Sigmoid colon (tissue), 6 donors: ENCODE measurements at regions not wholly inside any gene's neighbourhood (a gene's known extent, or its start where the extent isn't known, plus 50 kb on each side); places are given as distances from the start of the nearest gene placed in this dataset.

Experiments
- DNase-seq: peaks from one replicate; pipeline ENCODE4 v3.0.0-alpha.2; 2019
- H3K27ac ChIP-seq, 4 donors: fragments of 200-600 bp; sonication (generic); one replicate each; pipeline ENCODE4 v1.5.1; 2016 to 2019; ENCODE audit warnings: mild to moderate bottlenecking in 1 of 4
- H3K27me3 ChIP-seq, 3 donors: fragments of 200-600 bp; sonication (generic); one replicate each; pipeline ENCODE4 v1.5.1; 2019; ENCODE audit warnings: mild to moderate bottlenecking in 1 of 3
- H3K36me3 ChIP-seq, 4 donors: fragments of 200-600 bp; sonication (generic); one replicate each; pipeline ENCODE4 v1.5.1; 2016 to 2019
- H3K4me1 ChIP-seq, 4 donors: fragments of 200-600 bp; sonication (generic); one replicate each; pipeline ENCODE4 v1.5.1; 2017 to 2019
- H3K4me3 ChIP-seq, 4 donors: fragments of 200-600 bp; sonication (generic); one replicate each; pipeline ENCODE4 v1.5.1; 2017 to 2019; ENCODE audit warnings: mild to moderate bottlenecking in 2 of 4, moderate library complexity in 1 of 4
- H3K9me3 ChIP-seq, 4 donors: fragments of 200-600 bp in 3 of 4; sonication (generic) in 3 of 4; one replicate each; pipeline versions ENCODE4 v1.5.1 to v1.6.1; 2013 to 2019
- EP300 ChIP-seq, 4 donors: sonication (generic); formaldehyde crosslinking; IDR thresholded peaks; one replicate each; pipeline ENCODE4 v1.6.1; 2017; ENCODE audit warnings: antibody characterized with exemption in 4 of 4
- POLR2A ChIP-seq, 2 donors: fragments of 450-650 bp; IDR thresholded peaks; one replicate each; pipeline ENCODE4 v1.6.1; 2016; ENCODE audit warnings: antibody characterized with exemption in 2 of 2, mild to moderate bottlenecking in 2 of 2, moderate library complexity in 2 of 2
- POLR2AphosphoS5 ChIP-seq, 4 donors: sonication (generic); formaldehyde crosslinking; IDR thresholded peaks; one replicate each; pipeline ENCODE4 v1.6.1; 2017; ENCODE audit warnings: antibody characterized with exemption in 4 of 4
- WGBS, 2 donors: extraction: QIAGEN DNeasy Blood & Tissue Kit; methylation state at CpG; one replicate each; pipeline ENCODE4 v1.1.7; 2013; 5-methylcytosine and 5-hydroxymethylcytosine counted together
- intact Hi-C: fragments of 100-400 bp; cut with DNase I; formaldehyde crosslinking; loops from one replicate; pipeline ENCODE4 v1.15.1; 2023
- TF ChIP-seq, protein P1 (sequence below), 4 experiments: fragments of 450-650 bp in 3 of 4; fragments of 200-600 bp in 1 of 4; IDR thresholded peaks; one replicate each; pipeline ENCODE4 v1.5.1; 2016 to 2019; ENCODE audit warnings: antibody characterized with exemption in 4 of 4, mild to moderate bottlenecking in 3 of 4, moderate library complexity in 2 of 4
- donor health status: healthy with polysubstance abuse.
- donor health status: healthy.

DNA sequence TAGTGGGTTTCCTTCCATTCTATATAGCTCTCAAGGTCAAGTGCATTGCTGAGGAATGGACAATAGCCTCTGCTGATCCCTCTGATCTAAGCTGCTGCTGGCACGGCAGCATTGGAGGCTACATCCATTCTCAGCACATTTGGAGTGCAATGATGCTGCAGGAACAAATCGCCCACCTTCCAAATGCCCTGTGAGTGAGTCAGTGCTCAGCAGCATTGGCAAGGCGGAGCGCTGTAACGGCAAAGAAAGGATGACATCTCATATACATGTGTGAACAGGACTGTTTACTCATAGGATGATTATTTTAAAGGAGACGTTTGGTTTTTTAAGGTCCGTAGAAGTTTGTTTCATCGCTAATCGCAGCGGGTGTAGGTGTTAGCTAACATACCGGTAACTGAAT, 408.7 kb downstream of the ARHGEF28 start:
- WGBS, 2 donors, result 88% methylated on average over 11 of the region's 11 CpGs

DNA sequence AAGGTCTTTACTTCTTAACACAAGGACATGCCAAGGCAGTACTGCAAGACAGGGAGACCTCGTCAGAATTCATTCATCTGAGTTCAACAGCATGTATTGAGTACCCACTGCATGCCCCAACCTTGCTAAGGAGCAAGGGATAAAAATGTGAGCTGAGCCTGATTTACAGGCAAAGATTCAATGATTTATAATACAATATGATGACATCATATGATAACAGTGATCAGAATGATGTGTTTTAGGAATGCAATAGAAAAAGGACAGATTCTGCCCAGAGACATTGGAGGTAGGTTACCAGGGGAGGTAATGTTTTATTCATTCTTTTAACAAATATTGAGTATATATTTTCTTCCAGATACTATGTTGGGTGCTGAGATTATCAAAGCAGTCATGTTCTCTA, 406.6 kb downstream of the ARHGEF28 start:
- intact Hi-C loops, result no loop called here
- 87 to 97% methylated on average over 1 of the region's 1 CpG for WGBS, 2 donors
- DNase-seq, result no peak

More for the DNA sequence above, 408.7 kb downstream of the ARHGEF28 start:
- TF ChIP-seq POLR2A (IDR thresholded peaks at IDR 0.05), result no peak
- H3K36me3 ChIP-seq, result no peaks in the 10 kb centered on the region
- peaks cover 0 to 18% (median 7%) of the 10 kb centered on the region in 4 donors for H3K4me1 ChIP-seq
- no peak overlapping the region for H3K27ac ChIP-seq
- intact Hi-C loops, result loop anchor here (2.0 kb wide), 1 partner anchor 606 kb away; the partner anchor contains the start of gene ENC1
- DNase-seq, result no peak
- H3K4me3 ChIP-seq, result no peak overlapping the region
- H3K9me3 ChIP-seq, result no peaks in the 10 kb centered on the region
- H3K27me3 ChIP-seq, result no peaks in the 10 kb centered on the region

DNA sequence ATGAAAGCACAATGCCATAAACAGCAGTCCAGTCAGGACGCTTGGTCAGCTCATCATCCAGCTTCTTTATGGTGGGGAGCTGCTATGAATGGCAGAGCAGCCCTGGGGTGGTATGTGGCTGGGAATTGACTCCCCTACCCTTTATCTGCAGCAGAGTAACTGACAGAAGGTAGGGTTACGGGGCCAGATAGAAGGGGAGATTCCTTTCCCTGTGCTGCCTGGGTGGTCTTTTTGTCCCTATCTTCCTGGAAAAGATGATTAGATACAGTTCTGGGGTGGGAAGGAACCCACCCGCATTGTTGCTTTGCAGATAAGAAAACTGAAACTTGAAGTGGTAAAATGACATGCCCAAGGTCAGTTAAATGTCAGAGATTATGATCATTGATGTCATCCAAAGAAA, 405.5 kb downstream of the ARHGEF28 start:
- peaks cover 0 to 16% (median 6%) of the 10 kb centered on the region in 4 donors for H3K4me1 ChIP-seq
- no peaks in the 10 kb centered on the region for H3K9me3 ChIP-seq
- DNase-seq, result no peak
- no peaks in the 10 kb centered on the region for H3K27me3 ChIP-seq
- WGBS, 2 donors, result 91 to 92% methylated on average over 3 of the region's 3 CpGs
- no peaks in the 10 kb centered on the region for H3K36me3 ChIP-seq
- TF ChIP-seq, protein P1, sequence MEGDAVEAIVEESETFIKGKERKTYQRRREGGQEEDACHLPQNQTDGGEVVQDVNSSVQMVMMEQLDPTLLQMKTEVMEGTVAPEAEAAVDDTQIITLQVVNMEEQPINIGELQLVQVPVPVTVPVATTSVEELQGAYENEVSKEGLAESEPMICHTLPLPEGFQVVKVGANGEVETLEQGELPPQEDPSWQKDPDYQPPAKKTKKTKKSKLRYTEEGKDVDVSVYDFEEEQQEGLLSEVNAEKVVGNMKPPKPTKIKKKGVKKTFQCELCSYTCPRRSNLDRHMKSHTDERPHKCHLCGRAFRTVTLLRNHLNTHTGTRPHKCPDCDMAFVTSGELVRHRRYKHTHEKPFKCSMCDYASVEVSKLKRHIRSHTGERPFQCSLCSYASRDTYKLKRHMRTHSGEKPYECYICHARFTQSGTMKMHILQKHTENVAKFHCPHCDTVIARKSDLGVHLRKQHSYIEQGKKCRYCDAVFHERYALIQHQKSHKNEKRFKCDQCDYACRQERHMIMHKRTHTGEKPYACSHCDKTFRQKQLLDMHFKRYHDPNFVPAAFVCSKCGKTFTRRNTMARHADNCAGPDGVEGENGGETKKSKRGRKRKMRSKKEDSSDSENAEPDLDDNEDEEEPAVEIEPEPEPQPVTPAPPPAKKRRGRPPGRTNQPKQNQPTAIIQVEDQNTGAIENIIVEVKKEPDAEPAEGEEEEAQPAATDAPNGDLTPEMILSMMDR (IDR thresholded peaks at IDR 0.05), result no peak
- TF ChIP-seq EP300 (IDR thresholded peaks at IDR 0.05), result no peak
- TF ChIP-seq POLR2A (IDR thresholded peaks at IDR 0.05), result no peak
- no peak for TF ChIP-seq POLR2AphosphoS5 (IDR thresholded peaks at IDR 0.05)
- no peak overlapping the region for H3K4me3 ChIP-seq
- intact Hi-C loops, result no loop called here
- no peak overlapping the region for H3K27ac ChIP-seq

More for the DNA sequence above, 406.6 kb downstream of the ARHGEF28 start:
- Histone ChIP-seq H3K4me1 (peaks cover 0 to 16% (median 6%) of the 10 kb centered on the region in 4 donors), H3K27ac (no peak overlapping the region), H3K4me3 (no peak overlapping the region), H3K36me3 (no peaks in the 10 kb centered on the region), H3K9me3 (no peaks in the 10 kb centered on the region), H3K27me3 (no peaks in the 10 kb centered on the region)
- TF ChIP-seq EP300 (IDR thresholded peaks at IDR 0.05) (no peak), POLR2A (IDR thresholded peaks at IDR 0.05) (no peak), POLR2AphosphoS5 (IDR thresholded peaks at IDR 0.05) (no peak)
- TF ChIP-seq, protein P1 (IDR thresholded peaks at IDR 0.05), result no peak

GRCh38 chr5:74030821-74031220, 404.8 kb downstream of the ARHGEF28 start:
- intact Hi-C loops, result no loop called here

GRCh38 chr5:74030371-74030770, 404.4 kb downstream of the ARHGEF28 start:
- H3K36me3 ChIP-seq, result no peaks in the 10 kb centered on the region

More at GRCh38 chr5:74030821-74031220, 404.8 kb downstream of the ARHGEF28 start:
- DNase-seq, result no peak
- Histone ChIP-seq H3K36me3 (no peaks in the 10 kb centered on the region), H3K4me3 (no peak overlapping the region), H3K27me3 (no peaks in the 10 kb centered on the region), H3K9me3 (no peaks in the 10 kb centered on the region), H3K27ac (no peak overlapping the region), H3K4me1 (peaks cover 0 to 14% (median 5%) of the 10 kb centered on the region in 4 donors)
- TF ChIP-seq, protein P1 (IDR thresholded peaks at IDR 0.05), result no peak
- TF ChIP-seq POLR2A (IDR thresholded peaks at IDR 0.05) (no peak), EP300 (IDR thresholded peaks at IDR 0.05) (no peak), POLR2AphosphoS5 (IDR thresholded peaks at IDR 0.05) (no peak)
- WGBS, 2 donors, result 94% methylated on average over 5 of the region's 5 CpGs

More at GRCh38 chr5:74030371-74030770, 404.4 kb downstream of the ARHGEF28 start:
- Histone ChIP-seq H3K27me3 (no peaks in the 10 kb centered on the region), H3K4me3 (no peak overlapping the region), H3K27ac (no peak overlapping the region), H3K4me1 (peaks cover 0 to 10% (median 2%) of the 10 kb centered on the region in 4 donors), H3K9me3 (no peaks in the 10 kb centered on the region)
- WGBS, 2 donors, result 56 to 80% methylated on average over 4 of the region's 4 CpGs
- no peak for DNase-seq
- TF ChIP-seq, protein P1 (IDR thresholded peaks at IDR 0.05), result no peak
- TF ChIP-seq POLR2A (IDR thresholded peaks at IDR 0.05), result no peak
- TF ChIP-seq EP300 (IDR thresholded peaks at IDR 0.05), result no peak
- no peak for TF ChIP-seq POLR2AphosphoS5 (IDR thresholded peaks at IDR 0.05)
- intact Hi-C loops, result no loop called here
